ENCODE measurements at regions not wholly inside any gene's neighbourhood (a gene's known extent, or its start where the extent isn't known, plus 50 kb on each side); places are given as distances from the start of the nearest gene placed in this dataset.
A peak's percentile ranks its signal among the peaks of the same experiment; 100 is the strongest.
"Not testable (repeated sequence)": the region's sequence is repeated elsewhere in the genome, so short reads cannot be mapped to it uniquely, and the experiment has no call there.

DNA sequence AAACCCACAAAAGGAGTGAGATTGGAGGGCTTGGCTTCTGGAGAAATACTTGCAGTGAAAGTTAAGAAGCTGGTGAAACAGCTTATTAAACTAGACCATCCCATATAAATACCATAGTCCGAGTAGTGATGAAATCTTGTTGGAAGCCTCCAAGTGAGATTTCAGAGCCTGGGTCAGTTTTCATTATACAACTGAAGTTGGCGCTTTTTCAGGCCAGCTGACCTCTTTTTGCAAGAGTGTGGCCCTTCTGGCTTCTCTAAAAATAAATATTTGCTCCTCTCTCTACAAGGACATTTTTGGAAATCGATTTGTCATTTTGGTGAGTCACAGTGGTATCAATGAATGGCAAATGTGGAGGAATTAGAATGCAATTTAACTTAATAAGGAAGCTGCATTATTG lies 51.2 kb upstream of the THRB start:
- no peak for DNase-seq

DNA sequence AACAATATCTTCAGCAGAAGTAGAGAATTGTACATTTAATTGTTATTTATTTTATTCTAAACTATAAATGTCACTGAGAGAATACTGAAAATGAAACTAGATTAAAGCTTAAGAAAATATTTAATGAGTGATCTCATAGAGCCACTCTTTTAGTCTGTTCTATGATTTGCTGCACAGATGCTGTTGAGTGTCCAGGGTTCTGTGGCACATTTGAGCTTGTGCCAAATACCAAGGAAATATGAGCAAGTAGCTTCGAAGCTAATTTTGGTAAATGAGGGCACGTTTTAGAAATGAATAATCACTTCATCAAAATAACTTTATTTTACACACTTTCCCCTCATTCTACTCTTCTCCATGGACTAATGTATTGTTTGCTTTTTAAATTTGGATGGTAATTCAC lies 53.6 kb upstream of the THRB start:
- no peak for DNase-seq

DNA sequence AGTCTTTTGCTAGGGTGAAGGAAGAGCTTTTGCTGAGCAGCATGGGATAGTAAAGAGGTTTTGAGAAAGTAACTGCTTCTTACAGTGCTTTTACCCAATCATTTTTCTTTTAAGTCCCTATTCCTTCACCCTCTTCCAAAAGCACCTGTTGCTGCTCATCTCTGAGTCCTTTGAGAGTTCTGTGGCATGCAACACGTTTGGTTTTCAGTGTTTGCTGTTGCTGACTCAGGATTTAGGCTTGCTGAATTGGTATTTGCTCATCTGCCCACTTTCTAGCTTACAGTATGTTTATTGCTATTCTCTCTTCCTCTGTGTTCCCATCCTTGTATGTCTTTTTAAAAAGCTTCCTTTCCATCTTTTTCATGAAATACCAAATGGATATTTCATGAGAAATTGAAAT lies 55.9 kb upstream of the THRB start:
- DNase-seq: no peak

DNA sequence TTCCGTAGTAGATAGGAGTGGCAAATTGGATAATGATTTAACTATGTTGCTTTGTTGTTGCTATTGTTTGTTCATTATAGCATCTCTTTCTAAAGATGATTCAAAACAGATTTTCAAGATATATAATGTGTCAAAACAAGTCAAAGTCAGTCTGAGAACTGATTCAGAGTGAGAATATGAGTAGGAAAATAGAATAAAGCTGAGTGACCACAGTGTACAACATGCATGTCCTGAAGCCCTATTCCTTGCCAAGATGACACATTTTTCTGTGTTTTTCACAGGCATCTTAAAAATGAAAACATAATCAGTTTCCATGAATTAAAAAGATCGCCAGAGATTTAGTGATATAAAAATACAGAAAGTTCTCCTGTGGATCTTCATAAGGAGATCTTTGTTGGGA lies 57.0 kb upstream of the THRB start:
- DNase-seq: no peak

DNA sequence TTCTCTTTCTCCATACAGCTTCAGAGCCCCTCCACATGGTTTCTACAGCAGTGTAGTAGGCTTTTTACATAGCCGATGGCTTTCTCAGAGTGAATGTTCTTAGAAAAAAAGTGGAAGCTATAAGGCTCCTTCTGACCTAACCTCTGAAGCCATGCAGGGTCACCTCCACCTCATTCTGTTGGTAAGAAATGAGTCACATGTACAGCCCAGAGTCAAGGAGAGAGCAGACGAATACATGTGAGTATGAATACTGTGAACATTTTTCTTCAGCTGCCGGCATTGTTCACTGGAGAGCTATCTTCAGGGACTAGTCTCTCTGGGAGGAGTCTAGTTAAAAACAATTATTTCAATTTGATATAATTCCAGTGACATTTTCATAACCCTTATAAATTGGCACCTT lies 68.2 kb upstream of the THRB start:
- DNase-seq: no peak

DNA sequence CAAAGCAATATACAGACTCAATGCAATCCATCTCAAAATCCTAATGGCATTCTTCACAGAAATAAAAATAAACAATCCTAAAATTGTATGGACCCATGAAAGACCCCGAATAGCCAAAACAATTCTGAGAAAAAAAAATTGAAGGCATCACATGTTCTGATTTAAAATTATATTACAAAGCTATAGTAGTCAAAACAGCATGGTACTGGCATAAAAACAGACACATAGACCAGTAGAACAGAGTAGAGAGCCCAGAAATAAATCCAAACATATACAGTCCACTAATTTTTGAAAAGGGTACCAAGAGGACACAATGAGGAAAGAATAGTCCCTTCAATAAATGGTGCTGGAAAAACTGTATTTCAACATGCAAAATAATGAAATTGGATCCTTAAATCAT lies 70.4 kb upstream of the THRB start:
- DNase-seq: no peak

DNA sequence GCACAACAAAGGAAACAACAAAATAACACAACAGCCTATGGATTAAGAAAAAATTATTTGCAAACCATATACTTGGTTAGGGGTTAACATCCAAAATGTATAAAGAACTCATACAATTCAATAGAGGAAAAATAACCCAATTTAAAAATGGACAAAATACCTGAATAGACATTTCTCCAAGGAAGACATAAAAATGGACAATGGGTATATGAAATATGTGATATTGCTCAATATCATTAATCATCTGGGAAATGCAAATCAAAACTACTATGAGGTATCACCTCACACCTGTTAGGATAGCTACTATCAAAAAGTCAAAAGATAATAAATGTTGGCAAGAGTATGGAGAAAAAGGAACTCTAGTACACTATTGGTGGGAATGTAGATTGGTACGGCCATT lies 71.0 kb upstream of the THRB start:
- DNase-seq: no peak

DNA sequence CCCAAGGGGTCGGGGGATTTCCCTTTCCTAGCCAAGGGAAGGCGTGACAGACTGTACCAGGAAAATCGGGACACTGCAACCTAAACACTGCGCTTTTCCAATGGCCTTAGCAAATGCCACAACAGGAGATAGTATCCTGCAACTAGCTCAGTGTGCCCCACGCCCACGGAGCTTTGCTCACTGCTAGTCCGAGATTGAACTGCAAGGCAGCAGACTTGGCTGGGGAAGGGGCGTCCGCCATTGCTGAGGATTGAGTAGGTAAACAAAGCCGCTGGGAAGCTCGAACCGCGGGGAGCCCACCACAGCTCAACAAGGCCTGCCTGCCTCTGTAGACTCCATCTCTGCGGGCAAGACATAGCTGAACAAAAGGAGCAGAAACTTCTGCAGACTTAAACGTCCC lies 72.3 kb upstream of the THRB start:
- no peak for DNase-seq

DNA sequence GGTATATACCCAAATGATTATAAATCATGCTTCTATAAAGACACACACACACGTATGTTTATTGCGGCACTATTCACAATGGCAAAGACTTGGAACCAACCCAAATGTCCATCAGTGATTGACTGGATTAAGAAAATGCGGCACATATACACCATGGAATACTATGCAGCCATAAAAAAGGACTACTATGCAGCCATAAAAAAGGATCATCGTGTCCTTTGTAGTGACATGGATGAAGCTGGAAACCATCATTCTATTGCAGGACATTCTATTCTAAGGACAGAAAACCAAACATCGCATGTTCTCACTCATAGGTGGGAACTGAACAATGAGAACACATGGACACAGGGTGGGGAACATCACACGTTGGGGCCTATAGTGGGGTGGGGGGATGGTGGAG lies 77.8 kb upstream of the THRB start:
- not testable (repeated sequence) for DNase-seq

DNA sequence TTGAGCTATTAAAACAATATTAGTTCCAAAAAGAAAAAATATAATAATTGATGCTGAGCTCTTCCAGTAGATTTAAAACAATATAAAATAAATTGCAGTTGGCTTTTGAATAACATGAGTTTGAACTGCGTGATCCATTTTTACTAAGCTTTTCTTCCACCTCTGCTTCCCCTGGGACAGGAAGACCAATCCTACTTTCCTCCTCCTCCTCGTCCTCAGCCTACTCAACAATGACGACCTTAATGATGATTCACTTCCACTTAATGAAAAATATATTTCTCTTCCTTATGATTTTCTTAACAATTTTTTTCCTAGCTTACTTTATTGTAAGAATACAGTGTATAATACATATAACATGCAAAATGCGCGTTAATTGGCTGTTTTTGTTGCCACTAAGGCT lies 78.9 kb upstream of the THRB start:
- no peak for DNase-seq

DNA sequence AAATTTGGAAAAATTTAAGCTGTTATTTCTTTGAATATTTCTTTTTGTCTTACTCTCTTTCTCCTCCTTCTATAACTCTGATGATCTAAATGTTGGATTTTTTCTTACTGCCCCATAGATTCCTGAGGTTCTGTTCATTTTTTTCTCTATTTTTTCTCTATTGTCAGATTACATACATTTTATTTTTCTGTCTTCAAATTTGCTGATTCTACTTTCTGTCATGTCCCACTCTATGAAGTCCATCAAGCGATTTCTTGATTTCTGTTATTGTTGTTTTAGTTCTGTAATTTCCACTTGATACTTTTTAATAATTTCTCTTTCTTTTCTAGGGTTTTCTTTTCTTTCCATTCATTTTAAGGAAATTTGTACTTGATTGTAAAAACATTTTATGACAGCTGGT lies 83.7 kb upstream of the THRB start:
- DNase-seq: no peak

DNA sequence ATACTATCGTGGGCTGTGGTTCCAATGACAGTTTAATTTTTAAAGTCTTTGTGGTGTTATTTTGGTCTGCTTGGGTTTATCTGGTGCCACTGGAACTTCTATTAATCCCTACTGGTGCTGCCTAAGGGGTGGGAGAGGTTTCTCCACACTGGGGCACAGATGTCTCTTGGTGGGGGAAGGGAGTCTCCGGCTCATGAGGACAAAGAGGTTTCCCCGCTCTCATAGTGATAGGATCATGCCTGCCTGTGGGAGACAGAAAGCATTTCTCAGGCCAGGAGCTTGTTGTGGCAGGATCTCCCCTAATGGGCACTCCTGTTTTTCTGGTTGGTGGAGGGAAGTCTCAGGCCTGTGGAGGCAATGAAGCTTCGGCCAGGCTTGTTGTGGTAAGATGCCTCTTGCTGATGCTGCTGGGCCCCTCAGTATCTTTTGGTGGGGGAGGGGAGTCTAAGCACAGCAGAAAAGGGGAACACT lies 84.3 kb upstream of the THRB start:
- no peak for DNase-seq

DNA sequence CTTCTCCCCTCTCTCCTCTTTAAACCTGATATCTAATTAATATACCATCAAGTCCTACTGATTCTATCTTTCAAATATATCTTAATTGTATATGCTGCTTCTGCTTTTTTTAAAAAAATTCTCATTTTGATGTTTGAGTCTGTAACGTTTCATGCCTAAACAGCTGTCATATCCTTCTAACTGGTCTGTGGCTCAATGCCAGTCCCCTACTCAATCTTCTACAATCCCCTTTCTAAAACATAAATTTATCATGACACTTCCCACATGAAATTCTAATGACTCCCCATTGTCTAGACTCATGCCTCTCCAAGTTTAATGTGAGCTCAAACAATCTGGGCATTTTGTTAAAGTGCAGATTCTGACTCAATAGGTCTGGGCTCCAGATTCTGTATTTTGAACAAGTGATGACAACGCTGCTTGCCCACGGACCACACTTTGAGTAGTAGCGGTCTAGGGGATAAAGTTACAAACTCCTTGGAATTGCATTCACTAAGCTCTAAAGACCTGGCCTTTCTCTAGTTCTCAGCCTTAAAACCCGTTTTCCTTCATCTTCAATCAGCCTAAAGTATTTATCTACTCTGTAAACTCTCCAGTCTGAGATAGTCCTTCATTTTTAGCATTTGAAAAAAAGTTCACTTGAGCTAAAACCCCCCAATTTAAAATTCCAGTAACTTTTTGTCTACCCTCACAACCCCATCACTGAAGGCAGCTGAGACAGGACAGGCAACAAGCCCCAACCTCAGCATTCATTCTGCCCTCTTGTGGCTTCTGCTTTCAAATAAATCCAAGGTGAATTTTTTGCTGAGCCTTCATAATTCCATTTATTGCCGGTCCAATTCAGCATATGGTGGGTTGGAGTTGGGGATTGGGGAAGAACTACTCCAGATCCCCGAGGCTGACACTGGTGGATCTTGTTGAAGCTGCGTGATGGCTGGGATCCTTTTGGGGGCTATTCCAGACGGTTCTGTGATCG lies 88.1 kb upstream of the THRB start:
- no peak for DNase-seq

DNA sequence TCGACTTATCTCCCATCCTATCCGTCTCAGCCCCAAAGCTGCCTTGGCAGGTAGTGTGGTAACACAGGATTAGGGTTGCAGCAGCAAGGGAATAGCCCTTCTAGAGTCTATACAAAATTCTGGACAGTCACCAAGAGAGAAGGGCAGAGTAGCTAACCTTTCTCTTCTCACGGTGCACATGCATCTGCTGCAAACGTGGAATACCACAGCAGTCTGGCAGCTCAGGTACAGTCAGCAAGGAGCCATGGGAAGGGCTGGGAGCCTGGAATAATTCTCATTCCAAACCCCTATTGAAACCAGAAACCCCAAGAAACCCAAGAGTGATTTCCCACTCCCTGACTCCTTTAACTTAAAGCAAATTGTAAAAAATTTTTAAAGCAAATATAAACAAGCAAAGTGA lies 92.3 kb upstream of the THRB start:
- DNase-seq: no peak

DNA sequence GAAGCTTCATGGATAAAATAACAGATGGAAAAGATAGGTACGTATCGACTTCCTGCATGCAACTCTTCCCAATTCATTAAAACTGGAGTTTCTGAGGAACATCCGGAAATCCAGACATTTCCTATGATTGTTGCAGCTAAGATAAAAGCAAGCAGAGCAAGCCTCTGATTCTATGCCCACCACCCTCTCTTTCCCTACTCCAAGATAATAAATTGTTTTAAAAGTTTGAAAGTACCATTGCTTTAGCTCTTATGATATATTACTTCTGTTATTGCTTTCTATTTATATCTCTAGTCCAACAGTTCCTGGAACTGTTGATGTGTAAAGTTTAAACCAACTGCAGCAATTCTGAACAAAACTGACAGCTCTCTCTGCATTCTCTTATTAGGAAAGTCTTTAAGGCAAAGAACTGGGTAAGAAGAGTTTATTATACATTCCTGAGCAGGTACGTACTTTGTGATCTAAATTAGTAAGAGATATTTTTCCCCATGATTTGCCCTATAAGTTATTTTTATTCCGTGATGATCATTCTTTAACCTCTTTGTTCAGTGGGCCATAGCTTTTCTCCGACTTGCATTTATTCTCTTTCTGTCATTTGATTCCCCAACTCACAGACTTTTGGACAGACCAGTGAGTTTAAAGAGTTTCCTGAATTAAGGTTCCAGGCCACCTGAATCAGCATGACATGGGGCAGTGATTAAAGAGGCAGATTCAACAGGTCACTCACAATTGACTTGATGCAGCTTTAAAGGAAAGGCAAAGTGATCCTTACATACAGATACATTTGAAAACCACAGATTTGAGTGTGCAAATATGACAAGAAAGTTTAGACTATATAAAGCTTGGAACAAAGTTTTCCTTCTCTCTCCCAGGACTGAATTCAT lies 94.2 kb upstream of the THRB start:
- peak; percentile 34 for DNase-seq

DNA sequence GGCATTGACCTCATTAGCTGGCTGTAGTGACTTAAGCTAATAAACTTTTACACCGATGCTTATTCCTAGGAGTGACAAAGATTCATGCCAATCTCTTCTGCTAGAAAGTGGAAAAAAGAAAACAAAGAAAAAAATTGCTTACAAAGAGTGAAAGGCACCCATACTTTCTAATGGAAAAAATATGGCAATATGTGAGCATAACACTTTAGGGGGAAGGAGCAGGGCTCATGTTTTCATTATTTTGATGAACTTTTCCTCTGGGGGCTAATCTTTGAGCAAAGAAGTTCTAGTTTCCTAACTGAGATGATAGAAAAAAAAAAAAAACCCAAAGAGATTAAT lies 94.8 kb upstream of the THRB start:
- no peak for DNase-seq

DNA sequence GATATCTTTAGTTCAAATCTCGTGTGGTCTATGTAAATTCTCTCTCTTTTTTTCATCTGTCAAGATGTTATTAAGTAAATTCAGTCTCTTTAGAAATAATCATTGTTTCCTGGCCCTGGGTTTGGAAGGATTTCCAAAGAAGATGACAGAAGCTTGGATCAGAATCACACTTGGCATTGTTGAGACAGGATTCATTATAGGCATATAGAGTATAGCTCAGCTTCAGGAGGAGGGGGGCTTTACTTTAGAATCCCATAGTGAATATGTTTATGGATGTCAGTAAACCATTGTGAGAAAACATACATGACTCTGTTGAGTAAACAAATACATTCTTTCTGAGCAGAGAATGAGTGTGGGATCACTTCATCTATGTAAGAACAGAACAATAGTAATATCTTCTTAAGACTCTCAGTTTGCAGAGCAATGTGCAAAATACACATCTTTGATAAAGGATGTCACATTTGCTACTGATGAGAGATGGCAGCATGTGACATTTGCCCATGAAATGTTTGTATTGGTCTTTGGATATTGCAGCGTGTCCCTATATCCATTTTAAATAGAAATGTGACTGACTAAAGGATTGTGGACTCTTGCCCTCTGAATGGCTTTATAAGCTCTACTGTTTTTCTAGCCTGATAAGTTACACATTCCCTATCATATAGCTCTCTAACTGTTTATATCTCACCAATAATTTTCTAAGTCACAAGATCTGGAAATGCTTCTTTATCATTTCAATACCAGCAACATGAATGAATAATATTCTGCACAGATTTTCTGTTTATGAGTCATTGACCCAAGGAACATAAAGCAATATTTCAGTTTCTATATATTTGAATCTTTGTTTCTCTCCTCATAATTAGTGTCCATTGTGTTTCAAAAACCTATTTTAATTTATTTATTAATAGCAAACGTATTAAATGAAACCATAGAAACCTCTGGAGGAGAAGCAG lies 95.6 kb upstream of the THRB start:
- DNase-seq: peak; percentile 75

DNA sequence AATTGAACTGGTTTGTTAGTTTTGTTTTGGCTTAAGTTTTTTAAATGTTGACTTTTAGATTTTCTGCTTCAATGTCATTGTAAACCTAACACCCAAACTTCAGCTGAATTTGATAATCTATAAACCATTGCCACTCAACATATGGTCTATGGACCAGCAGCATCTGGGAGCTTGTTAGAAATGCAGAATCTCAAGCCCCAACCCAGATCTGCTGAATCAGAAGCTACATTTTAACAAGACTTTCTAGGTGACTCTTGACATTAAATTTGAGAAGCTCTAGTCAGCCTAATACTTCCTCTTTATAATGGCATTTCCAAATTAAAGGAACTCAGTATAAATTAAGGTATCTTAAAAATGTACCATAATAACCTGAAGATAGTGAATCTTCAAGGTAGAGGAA lies 96.5 kb upstream of the THRB start:
- DNase-seq: no peak

DNA sequence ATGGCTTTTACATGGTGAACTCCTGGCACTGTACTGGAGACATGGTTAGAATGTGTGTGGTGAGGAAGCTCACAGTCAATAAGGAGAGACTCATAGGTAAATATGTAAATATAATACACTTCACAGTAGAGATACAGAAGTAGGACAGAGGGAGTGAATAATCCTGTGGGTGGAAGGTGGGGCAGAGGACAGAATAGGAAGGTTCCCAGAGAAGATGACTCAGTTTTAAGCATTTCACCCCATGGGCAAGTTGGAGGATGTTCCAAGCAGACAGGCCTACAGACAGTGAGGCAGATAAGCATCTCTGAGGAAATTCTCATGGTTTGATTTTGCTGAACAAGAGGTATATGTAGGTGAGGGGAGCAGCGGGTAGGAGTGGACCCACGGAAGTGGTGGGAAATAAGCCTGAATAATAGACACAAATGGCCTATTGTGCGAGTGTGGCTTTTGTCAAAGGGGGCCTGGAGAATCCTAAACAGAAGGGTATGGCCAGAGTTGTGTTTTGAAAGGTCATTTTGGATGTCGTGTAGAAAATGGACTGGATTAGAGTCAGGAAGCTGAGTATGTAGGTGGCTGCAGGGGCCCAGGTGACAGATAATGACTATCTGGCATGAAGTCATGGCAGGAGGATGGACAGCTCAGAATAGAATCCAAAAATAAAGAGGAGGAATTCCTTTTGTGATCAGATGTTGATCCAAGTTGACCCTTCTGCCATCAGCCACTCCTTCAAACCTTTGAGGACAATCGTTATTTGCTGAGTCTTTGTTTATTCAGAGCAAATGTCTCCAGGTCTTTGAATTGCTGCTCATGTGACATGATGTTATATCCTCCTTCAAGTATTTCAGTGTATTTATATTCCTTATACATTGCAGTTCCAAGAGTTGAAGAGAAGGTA lies 97.3 kb upstream of the THRB start:
- DNase-seq: no peak

DNA sequence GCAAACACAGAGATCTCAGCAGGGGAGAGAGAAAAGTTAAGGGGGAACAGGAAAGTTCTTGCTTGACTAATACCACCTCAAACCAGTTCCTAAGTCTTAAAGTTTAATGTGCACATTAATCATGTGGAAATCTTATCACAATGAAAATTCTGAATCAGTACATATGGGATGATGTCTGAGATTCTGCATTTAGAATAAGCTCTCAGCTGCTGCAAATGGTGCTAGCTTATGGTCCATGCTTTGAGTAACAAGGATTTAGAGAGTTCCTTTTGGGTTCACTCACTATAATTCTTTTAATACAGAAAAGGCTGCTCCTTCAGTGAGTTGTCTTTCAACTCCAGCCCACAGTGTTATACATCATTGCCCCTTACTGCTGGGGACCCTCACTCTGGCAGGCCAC lies 99.5 kb upstream of the THRB start:
- DNase-seq: no peak

DNA sequence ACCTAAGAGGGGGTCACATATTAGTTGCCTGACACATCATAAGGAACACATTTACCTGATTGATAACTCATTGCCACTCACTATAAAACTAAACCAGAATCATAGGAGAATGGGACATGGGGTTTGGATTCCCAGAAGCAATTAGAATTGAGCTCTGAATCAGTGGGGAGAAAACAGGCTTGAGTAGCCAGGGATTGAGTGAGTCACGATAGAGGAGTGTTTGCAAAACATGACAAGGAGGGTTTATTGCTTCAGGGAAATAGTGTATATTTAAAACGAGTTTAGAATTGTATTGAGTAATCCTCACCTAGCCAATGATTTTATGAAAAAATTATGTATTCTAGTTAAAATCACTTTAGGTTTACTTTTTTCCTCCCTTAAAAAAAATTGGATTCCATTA lies 101.1 kb upstream of the THRB start:
- DNase-seq: no peak

Data from muscle of arm (tissue), 1 donor.